ENCODE measurements at regions not wholly inside any gene's neighbourhood (a gene's known extent, or its start where the extent isn't known, plus 50 kb on each side); places are given as distances from the start of the nearest gene placed in this dataset.

- TF ChIP-seq CTCF (IDR thresholded peaks at IDR 0.05) = no peak
- peak in 2 of 3 donors; percentile 17 to 37 for TF ChIP-seq POLR2AphosphoS5 (IDR thresholded peaks at IDR 0.05)
- no peak for TF ChIP-seq POLR2A (IDR thresholded peaks at IDR 0.05)
- no peak for TF ChIP-seq EP300 (IDR thresholded peaks at IDR 0.05; ENCODE audit: low read depth)
- Histone ChIP-seq H3K27me3 (no peaks in the 10 kb centered on the region), H3K36me3 (no peaks in the 10 kb centered on the region), H3K4me3 (no peak overlapping the region), H3K4me1 (peaks cover 7 to 15% (median 13%) of the 10 kb centered on the region in 4 donors), H3K9me3 (no peaks in the 10 kb centered on the region), H3K27ac (peak overlapping the region in 2 of 4 donors; percentile 52 to 87)
- WGBS, 2 donors (ENCODE audit: low coverage in 1 of 2) = 76% methylated on average over 3 to 6 of the region's 6 CpGs
- in situ Hi-C loops (cut with MboI; ENCODE audit: low pct_ligation_motif_present in 1 of 4, low pct_unique_long_range_greater_than_20kb in 1 of 4, low sequenced_read_pairs in 3 of 4) (loop anchor here in 3 of 4 donors (5.0 to 10.0 kb wide), 3 partner anchors 48 to 248 kb away; partner anchors contain the start of gene GLUL (in 1 of the 3)), intact Hi-C loops (cut with DNase I; ENCODE audit: low total_unique reads) (no loop called here)
- DNase-seq = peak; percentile 37
Measured at GRCh38 chr1:182149411-182149965, 88.0 kb upstream of the ZNF648 start.

- Histone ChIP-seq H3K4me1 (peaks cover 21 to 31% (median 27%) of the 10 kb centered on the region in 4 donors), H3K4me3 (no peak overlapping the region), H3K9me3 (no peaks in the 10 kb centered on the region), H3K36me3 (no peaks in the 10 kb centered on the region), H3K27ac (peak overlapping the region in 3 of 4 donors; percentile 3 to 87 (median 84)), H3K27me3 (no peaks in the 10 kb centered on the region)
- TF ChIP-seq POLR2AphosphoS5 (IDR thresholded peaks at IDR 0.05) = no peak
- no peak for TF ChIP-seq POLR2A (IDR thresholded peaks at IDR 0.05)
- TF ChIP-seq EP300 (IDR thresholded peaks at IDR 0.05; ENCODE audit: low read depth) = no peak
- no peak for TF ChIP-seq CTCF (IDR thresholded peaks at IDR 0.05)
- DNase-seq = no peak
- intact Hi-C loops (cut with DNase I; ENCODE audit: low total_unique reads) = no loop called here
- in situ Hi-C loops (cut with MboI; ENCODE audit: low pct_ligation_motif_present in 1 of 4, low pct_unique_long_range_greater_than_20kb in 1 of 4, low sequenced_read_pairs in 3 of 4) = loop anchor here in 3 of 4 donors (5.0 to 10.0 kb wide), 3 partner anchors 49 to 249 kb away; partner anchors contain the start of gene GLUL (in 1 of the 3)
- 80 to 89% methylated on average over 1 to 5 of the region's 5 CpGs for WGBS, 2 donors (ENCODE audit: low coverage in 1 of 2)
Measured at GRCh38 chr1:182147951-182148350, 86.4 kb upstream of the ZNF648 start.

- no peaks in the 10 kb centered on the region for H3K27me3 ChIP-seq
- in situ Hi-C loops (cut with MboI; ENCODE audit: low pct_ligation_motif_present in 1 of 4, low pct_unique_long_range_greater_than_20kb in 1 of 4, low sequenced_read_pairs in 3 of 4) (loop anchor here in 3 of 4 donors (5.0 to 10.0 kb wide), 3 partner anchors 50 to 250 kb away; partner anchors contain the start of gene GLUL (in 1 of the 3)), intact Hi-C loops (cut with DNase I; ENCODE audit: low total_unique reads) (no loop called here)
- TF ChIP-seq POLR2A (IDR thresholded peaks at IDR 0.05) (no peak), EP300 (IDR thresholded peaks at IDR 0.05; ENCODE audit: low read depth) (no peak), POLR2AphosphoS5 (IDR thresholded peaks at IDR 0.05) (no peak), CTCF (IDR thresholded peaks at IDR 0.05) (no peak)
- peak; percentile 28 for DNase-seq
- H3K36me3 ChIP-seq = no peaks in the 10 kb centered on the region
- no peak overlapping the region for H3K4me3 ChIP-seq
- H3K27ac ChIP-seq = peak overlapping the region in 3 of 4 donors; percentile 84 to 87 (median 86)
- WGBS, 2 donors (ENCODE audit: low coverage in 1 of 2) = 45 to 92% methylated on average over 4 of the region's 4 CpGs
- H3K9me3 ChIP-seq = no peaks in the 10 kb centered on the region
- peaks cover 21 to 32% (median 27%) of the 10 kb centered on the region in 4 donors for H3K4me1 ChIP-seq
Measured at GRCh38 chr1:182147136-182147820, 85.8 kb upstream of the ZNF648 start.

- Histone ChIP-seq H3K9me3 (no peaks in the 10 kb centered on the region), H3K36me3 (no peaks in the 10 kb centered on the region), H3K27me3 (no peaks in the 10 kb centered on the region), H3K4me1 (peaks cover 21 to 32% (median 27%) of the 10 kb centered on the region in 4 donors), H3K27ac (peak overlapping the region; percentile 84 to 94 (median 86)), H3K4me3 (no peak overlapping the region)
- 69% methylated on average over 5 of the region's 5 CpGs; no CpG with 5 or more reads in 1 of the 2 donors for WGBS, 2 donors (ENCODE audit: low coverage in 1 of 2)
- no peak for TF ChIP-seq POLR2AphosphoS5 (IDR thresholded peaks at IDR 0.05)
- TF ChIP-seq EP300 (IDR thresholded peaks at IDR 0.05; ENCODE audit: low read depth) = no peak
- no peak for TF ChIP-seq CTCF (IDR thresholded peaks at IDR 0.05)
- TF ChIP-seq POLR2A (IDR thresholded peaks at IDR 0.05) = no peak
- in situ Hi-C loops (cut with MboI; ENCODE audit: low pct_ligation_motif_present in 1 of 4, low pct_unique_long_range_greater_than_20kb in 1 of 4, low sequenced_read_pairs in 3 of 4) (loop anchor here in 3 of 4 donors (5.0 to 10.0 kb wide), 3 partner anchors 51 to 251 kb away; partner anchors contain the start of gene GLUL (in 1 of the 3)), intact Hi-C loops (cut with DNase I; ENCODE audit: low total_unique reads) (no loop called here)
- DNase-seq = peak; percentile 37
Measured at GRCh38 chr1:182146286-182146685, 84.8 kb upstream of the ZNF648 start.
